GM19238 (cell line): ENCODE measurements at regions not wholly inside any gene's neighbourhood (a gene's known extent, or its start where the extent isn't known, plus 50 kb on each side); places are given as distances from the start of the nearest gene placed in this dataset.

Experiments used
- DNase-seq: peaks from one replicate; pipeline ENCODE4 v3.0.0; 2011; ENCODE audit warnings: low spot score; ENCODE audit not compliant: insufficient read length

DNA sequence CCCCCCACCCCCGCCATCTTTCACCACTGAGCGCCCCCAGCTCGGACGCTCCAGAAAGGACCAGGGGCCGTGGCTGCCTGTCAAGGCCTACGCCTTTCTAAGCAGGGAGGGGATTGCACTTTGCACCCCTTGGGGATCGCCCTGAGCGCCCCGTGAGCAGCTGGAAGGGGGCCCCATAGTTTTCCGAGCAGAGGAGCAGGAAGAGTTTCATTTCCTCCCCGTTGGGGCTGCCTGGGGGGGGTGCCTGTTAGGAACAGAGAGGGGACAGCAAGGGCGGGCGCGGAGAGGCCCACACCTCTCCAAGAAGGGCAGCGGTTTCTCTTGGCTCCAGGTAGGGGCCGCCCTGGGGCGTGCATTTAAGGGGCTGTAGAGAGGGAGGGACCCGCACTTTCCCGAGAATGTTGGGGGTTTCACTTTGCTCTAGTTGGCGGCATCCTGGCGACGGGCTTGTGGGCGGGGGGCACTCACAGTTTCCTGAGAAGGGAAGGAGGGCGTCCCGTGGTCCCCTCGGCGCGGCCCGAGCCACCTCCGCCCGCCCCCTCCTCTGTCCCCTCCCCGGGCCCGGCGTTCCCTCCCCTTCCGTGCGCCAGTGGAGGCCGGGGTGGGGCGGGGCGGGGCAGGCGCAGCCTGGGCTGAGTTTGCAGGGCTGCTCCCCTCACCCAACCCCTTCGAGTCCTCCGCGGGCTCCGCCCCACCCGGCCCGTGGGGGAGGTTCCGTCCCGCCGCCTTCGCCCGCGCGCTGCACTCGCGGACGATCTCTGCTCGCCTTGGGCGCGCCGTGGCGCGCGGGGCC is 82.3 kb upstream of the CD99 start:
- DNase-seq = peak; percentile 91

DNA sequence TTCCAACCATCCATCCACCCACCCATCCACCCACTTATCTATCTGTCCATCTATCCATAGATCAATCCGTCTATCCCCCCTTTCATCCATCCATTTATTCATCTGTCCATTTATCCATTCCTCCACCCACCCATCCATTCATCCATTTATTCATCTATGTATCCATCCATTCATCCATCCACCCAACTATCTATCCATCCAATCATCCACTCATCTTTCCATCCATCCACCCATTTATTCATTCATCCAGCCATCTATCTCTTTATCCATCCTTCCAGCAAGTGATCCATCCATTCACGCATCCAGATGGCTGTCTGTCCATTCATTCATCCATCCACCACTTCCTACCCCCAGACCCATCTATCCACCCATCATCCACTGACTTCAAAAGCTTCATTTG is 84.0 kb upstream of the CD99 start:
- DNase-seq = no peak

DNA sequence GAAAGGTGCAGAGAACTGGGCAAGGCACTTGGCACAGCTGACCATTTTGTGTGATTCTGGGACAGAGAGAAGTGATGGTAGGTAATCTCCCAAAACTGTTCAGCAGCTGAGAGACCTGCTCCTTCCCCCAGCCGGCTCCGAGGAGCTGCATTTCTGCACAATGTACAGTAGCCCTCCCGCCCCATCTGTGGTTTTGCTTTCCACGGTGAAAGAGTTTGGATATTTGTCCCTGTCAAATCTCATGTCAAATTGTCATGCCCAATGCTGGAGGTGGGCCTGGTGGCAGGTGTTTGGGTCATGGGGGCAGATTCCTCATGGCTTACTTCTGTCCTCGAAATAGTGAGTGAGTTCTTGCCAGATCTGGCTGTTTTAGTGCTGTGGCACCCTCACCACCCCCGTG is 90.5 kb upstream of the CD99 start:
- no peak for DNase-seq

DNA sequence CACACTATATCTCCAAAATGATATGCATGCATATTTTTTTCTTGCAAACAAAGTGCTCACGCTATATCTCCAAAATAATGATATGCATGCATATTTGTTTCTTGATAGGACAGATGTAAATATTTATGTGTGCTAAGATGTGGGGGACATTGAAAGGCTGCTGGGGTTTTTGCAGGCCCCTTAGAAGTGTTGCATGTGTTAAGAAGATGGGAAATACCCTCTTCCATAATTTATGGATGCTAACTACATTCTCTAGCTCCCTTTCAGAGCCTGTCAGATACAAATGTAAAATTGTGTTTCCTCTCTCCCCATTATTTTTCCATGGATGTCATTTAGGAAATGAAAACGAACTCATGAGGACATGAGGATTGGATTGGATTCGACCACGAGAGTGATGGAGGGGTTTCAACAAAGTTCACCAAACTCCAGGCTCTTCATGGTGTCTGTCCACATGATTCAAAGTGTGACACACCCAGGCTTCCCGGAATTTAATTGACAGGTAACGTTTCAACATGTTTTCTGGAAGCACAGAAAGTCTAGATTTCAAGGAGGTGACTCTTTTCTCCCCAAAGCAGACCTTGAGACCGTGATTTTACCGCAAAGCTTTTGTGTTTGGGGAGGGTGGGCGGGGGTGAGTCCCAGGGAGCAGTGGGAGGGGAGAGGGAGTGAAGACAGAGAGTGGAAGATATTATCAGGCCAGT is 94.4 kb upstream of the CD99 start:
- no peak for DNase-seq

DNA sequence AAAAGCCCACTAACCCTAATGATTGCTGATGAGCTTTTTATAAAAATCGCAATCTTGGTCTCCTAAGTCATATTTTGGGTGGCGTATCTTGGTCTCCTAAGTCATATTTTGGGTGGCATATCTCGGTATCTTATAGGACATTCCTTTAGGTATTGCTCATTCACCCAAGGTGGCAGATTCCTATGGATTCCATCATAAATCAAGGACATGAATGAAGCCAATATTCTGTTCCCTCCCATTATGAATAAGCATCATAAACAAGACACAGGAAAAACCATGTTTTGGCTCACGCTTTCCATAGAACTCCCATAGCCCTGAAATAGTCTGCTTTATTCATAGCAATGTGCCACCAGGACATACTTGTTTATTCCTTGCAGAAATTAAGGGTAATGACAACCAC is 95.0 kb upstream of the CD99 start:
- DNase-seq = no peak

DNA sequence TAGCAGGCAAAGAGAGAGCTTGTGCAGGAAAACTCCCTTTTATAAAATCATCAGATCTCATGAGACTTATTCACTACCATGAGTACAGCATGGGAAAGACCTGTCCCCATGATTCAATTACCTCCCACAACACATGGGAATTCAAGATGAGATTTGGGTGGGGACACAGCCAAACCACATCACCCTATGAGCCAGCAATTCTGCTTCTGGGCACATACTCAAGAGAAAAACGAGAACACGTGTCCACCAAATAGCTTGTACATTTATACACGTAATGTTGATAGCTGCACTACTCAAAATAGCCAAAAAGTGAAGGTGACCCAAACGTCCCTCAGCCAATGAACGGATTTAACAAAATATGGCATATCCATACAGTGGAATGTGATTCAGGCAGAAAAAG is 94.5 kb upstream of the DHRSX start:
- DNase-seq = no peak

DNA sequence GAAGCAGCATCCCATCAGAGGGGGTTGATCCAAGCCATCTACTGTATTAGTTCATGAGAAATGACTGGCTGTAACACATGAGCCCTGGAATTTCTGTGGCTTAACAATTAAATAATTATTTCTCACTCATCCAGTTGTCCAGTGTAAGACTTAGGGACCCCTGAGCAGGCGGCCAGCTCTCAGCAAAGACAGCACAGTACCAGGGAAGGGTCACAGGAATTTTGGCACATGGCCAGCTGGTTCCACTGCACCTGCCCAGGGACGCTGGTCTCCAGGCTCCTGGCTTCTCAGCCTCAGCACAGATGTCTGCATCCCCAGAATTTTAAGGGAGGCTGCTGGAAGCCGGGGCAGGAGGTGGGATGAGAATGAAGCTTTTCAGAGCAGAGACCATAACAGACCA is 93.7 kb upstream of the DHRSX start:
- no peak for DNase-seq

DNA sequence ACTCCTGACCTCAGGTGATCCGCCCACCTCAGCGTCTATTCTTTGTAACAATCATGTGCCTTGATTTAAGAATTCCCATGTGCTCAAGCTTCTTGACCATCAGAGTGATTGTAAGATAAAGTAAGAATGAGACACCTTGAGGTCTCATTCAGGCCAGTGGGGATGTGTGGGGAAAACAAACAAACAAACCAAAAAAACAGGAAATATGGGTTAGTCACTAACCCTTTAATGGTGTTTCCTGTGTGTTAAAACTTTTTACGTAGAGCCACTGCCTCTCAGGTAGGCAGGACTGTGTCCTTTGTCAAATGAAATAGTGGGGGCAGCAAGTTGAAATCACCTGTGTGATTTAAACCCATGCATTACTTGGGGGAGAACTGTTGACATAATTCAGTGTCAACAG is 91.5 kb upstream of the DHRSX start:
- no peak for DNase-seq

DNA sequence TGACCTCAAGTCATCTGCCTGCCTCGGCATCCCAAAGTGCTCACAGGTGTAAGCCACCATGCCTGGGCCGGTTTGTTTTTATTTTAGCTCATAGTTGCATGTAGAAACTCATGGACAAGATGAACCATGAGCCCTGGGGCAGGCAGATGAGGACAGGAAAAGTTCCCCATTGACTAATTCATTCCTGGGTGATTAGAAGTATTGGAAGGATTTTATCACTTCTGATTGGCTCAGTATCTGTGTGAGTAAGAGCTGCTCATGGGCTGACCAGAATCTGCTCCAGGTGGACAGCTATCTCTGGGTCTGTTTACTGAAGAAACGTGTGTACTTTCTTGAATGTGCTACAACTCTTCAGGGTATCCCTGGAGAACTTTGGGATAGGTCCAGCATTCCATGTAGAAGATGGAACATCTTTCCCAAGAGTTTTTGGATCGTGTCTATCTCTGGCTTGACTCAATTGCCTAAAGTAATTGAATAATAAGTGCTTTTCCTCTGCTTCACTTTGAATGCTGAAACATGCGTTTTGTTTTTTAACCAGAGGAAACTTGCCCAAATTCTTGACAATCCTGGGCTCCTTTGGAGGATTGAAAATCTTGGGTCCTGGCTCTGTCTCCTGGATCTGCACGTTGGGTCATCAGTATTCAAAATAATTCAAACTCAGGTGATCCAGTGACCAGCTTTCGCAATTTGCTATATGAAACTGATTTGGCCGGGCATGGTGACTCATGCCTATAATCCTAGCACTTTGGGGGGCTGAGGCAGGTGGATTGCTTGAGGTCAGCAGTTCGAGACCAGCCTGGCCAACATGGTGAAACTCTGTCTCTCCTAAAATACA is 88.6 kb upstream of the DHRSX start:
- DNase-seq = no peak

DNA sequence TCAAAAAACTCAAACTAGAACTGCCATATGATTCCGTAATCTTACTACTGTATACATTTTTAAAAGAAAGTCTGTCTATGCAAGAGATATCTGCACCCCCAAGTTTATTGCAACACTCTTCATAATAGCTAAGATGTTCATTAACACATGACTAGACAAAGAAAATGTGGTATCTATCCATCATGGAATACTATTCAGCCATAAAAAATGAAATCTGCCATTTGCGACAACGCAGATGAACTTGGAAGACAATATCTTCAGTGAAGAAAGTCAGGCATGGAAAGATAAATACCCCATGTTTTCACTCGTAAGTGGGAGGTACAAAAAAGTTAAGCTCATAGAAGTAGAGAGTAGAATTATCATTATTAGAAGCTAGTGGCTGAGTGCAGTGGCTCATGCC is 87.3 kb upstream of the DHRSX start:
- no peak for DNase-seq

DNA sequence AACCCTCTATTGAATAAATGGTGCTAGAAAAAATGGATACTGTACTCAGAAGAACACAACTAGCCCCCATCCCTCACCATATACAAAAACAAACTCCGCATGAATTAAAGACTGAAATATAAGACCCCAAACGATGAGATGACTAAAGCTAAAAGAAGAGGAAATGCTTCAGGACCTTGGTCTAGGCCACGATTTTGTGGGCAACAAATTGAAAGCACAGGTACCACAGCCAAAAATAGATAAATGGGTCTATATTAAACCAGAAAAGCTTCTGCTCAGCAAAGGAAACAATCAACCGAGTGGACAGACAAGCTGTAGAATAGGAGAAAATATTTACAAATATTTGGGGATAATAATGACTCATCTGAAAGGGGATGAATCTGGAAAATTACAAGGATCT is 86.4 kb upstream of the DHRSX start:
- no peak for DNase-seq

DNA sequence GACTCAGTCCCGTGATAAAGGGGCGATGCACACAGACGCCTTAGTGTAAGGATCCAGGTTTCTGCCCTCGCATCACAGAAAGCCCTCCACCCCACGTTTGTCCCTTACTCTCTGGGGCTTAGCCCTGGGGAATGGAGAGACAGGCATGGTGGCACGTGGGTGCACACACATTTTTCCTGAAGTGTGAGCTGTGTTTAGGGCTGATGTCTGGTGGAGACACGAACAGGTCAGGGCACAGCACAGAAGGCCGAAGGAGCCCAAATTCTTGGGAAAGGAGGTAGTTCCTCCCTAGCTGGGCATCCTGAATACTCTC is 84.3 kb upstream of the DHRSX start:
- no peak for DNase-seq

DNA sequence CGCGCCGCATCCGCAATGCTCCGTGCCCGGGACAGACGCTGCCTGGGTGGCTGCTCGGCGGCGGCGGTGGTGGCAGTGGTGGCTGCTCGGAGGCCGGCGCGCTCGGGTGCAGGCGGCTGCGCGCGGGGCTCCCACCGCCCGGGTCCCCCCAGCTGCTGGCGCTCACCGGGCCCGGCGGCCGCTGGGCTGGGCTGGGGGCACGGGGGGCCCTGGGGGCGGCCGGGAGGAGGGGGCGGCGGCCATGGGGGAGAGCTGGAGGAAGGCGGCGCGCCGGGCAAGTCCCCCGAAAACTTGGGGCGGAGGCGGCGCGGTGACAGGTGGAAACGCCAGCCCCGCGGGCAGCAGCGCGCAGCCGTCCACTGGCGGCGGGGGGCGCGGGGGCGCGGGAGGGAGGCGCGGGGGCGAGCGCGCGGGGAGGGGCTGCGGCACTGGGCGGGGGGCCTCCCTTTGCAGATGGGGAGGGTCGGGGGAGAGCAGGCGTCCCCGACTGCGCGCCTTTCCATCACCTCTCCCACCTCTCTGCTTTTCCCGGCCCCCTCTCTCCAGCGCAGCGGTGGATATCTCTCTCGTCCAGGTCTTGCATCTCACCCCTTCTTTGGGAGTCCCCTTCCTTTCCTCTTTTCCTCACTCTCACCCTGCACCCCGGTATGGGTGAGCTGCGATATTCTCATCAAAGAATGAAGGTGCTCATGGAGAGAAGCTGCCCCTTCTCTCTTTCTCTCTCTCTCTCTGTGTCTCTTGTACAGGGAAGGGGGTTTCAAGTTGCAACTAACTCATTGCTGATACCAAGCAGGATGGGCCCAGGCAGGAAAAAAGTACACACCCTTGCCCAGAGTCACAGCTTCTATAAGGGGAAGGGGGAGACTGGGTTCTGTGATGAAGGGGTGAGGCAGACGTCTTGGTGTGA is 83.7 kb upstream of the DHRSX start:
- DNase-seq = no peak

DNA sequence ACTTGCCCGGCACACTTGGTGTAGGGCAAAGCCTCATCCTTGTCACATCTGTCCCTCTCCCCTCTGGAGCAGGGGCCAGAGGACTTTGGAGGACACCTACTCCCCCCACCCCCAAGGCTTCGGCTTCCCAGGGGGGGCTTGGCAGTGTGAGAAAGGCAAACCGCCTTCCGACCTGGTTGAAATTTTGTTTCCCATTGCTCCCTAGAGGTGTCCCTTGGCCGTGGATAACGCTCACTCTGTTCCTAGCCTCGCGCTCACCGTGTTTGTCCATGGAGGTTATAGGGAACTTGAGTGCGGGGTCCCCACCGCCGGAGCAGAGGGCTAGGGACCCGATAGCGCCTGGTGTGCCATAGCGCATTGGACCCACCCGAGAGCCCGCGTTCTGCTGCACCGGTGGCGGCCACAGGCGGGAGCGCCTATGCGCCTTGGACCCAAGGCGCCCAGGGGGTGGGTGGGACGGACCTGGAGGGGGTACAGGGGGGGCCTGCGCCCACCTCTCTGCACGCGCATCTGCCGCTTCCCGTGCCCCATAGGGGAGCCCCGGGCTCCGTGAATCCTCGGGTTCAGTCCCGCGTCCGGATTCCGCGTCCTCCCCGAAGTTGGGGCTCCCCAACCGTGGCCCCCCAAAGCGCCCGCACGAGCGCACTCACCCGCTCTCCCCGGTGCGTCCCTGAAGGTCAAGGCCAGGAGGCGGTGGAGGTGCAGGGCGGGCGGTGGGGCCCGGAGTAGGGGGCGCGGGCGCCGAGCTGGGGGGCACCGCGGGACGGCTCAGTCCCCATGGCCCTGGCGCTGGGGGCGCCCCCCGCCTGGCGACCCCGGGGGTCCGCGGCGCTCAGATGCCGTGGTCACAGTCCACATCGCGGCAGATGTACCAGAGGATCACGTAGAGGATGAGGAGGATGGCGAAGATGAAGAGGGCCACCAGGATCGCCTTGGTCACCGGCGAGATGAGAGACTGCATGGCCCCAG is 82.7 kb upstream of the DHRSX start:
- DNase-seq = no peak

DNA sequence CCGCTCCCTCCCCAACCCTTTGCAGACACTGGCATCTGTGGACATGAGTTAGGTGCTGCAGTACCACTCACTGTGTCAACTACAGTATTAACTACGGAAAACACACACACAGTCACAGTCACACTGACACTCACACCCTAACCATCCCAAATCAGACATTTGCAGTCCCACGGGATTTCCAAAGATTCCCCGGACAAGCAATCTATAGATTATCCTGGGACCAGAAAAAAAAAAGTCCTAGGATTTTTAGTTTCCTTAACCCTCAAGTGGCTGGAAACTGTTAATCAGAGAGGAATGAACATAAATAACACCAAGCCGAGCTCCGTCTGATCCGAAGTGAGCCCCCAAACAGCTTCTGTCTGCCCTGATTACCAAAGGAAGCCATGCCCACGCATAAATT is 81.9 kb upstream of the DHRSX start:
- no peak for DNase-seq

DNA sequence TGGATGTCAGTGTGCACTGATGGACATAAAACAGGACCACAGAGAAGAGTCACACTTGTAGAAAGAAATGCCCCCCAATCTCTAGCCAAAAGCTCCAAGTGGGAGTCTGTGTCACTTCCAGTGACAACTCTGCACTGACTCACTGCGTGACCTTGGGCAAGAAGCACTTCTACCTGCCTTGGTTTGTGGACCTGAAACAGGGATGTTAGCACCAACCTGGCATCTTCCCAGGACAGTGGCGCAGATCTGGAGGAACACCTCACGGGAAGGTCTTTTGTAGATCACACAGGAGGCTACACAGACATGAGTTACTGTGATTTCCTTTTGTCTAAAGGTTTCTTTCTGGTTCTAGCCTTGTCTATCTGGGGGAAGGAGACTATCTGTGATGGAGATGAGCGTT is 80.5 kb upstream of the DHRSX start:
- DNase-seq = no peak

DNA sequence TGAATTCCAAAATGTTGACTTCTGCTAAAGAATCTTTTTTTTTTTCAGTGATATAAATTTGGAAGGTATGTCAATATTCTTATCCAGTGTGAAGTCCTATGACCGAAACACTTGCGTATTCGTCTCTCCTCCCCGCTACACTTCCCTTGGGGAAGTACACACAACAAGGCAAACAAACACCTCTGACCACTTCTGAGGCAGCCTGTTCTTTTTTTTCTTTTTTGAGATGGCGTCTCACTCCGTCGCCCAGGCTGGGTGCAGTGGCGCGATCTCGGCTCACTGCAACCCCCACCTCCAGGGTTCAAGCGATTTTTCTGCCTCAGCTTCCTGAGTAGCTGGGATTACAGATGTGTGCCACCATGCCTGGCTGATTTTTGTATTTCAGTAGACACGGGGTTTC is 78.1 kb upstream of the DHRSX start:
- DNase-seq = no peak

DNA sequence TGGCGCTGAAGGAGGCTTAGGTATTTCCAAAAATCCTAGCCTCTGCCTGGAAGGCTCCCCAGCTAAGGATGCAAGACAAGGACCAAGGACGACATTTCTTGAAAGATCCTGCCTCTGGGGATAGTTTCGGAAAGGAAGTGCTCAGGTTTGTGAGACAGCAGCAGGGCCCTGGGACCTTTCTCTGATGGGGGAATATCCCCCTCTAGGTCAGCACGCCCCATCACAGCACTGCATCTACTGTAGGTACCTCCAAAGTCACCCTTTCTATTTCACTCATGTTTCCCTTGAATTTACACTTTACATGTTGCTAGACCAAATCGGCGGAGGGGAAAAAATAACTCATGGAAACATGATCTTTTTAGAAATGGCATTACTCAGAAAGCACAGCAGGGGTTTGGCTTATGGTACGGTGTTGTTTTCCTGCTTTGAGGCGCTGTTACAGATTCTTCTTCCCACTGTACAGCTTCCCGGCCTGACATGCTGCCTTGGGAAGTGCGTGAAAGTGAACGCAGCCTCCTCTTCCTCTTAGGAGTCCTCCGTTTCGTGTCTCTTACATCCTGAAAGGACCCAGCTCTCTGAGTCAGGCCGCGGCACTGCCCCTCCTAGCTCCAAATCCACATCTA is 77.2 kb upstream of the DHRSX start:
- DNase-seq = no peak

DNA sequence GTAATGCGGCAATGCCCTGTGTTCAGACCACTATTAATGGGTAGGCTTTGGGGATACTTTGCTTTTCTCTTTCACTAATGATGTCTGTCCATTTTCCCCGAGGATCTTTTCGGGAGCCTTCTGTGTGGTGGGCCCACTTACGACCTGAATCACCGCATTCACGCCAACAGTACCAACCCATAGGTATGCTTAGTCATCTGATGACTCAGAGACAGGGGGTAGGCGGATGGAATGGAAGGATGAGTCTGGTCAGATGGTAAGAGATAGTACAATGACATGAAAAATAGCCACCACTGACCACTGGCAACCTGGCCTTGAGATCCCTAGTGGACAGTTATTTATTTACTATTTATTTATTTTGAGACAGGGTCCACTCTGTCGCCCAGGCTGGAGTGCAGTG is 76.0 kb upstream of the DHRSX start:
- no peak for DNase-seq

DNA sequence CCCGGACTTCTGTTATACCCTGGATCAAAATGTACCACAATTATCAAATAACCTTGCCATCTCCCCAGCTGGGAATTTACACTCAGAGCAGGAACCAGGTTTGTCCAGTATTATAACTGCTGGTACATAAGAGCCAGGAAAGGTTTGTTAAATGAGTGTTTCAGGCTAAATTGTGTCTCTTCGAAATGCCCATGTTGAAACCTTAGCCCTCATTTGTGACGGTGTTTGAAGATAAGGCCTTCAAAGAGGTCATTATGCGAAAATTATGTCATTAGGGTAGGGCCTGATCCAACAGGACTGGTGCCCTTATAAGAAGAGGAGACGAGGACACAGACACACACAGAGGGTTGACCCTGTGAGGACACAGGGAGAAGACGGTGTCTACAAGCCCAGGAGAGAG is 73.5 kb upstream of the DHRSX start:
- DNase-seq = no peak
